ENCODE measurements at regions not wholly inside any gene's neighbourhood (a gene's known extent, or its start where the extent isn't known, plus 50 kb on each side); places are given as distances from the start of the nearest gene placed in this dataset.

GRCh38 chr5:86411596-86411995, 206.1 kb upstream of the COX7C start:
- Histone ChIP-seq H3K36me3 (no peaks in the 10 kb centered on the region), H3K4me3 (no peak overlapping the region), H3K27ac (no peak overlapping the region), H3K27me3 (no peaks in the 10 kb centered on the region), H3K4me1 (ENCODE audit: low read depth) (peaks cover 5% of the 10 kb centered on the region), H3K9me3 (ENCODE audit: low read depth) (no peaks in the 10 kb centered on the region)
- TF ChIP-seq, protein P1, sequence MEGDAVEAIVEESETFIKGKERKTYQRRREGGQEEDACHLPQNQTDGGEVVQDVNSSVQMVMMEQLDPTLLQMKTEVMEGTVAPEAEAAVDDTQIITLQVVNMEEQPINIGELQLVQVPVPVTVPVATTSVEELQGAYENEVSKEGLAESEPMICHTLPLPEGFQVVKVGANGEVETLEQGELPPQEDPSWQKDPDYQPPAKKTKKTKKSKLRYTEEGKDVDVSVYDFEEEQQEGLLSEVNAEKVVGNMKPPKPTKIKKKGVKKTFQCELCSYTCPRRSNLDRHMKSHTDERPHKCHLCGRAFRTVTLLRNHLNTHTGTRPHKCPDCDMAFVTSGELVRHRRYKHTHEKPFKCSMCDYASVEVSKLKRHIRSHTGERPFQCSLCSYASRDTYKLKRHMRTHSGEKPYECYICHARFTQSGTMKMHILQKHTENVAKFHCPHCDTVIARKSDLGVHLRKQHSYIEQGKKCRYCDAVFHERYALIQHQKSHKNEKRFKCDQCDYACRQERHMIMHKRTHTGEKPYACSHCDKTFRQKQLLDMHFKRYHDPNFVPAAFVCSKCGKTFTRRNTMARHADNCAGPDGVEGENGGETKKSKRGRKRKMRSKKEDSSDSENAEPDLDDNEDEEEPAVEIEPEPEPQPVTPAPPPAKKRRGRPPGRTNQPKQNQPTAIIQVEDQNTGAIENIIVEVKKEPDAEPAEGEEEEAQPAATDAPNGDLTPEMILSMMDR (IDR thresholded peaks at IDR 0.05; ENCODE audit: low read depth, low read length) = no peak
- no peak for DNase-seq (ENCODE audit: low read depth in 1 of 2, low spot score in 1 of 2)

DNA sequence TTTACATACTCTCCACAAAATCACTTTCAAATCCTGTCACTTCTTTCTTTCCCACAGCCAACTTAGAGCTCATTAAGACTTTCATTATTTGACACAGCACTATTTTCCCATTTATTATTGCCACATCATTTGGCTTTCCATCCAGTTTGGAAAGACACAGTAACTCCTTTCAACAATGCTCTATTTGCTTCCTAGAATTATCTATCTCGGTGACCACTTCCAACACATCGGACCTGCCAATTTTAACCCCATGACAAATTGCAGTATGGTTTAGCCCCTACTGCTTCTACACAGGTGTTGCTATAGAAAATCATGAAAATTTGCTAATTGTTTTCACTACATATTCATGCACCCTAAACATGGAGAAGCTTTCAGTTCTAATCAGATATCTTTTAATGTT, 190.6 kb upstream of the COX7C start:
- Histone ChIP-seq H3K36me3 (no peaks in the 10 kb centered on the region), H3K27ac (no peak overlapping the region), H3K4me1 (ENCODE audit: low read depth) (no peaks in the 10 kb centered on the region), H3K27me3 (no peaks in the 10 kb centered on the region), H3K4me3 (no peak overlapping the region), H3K9me3 (ENCODE audit: low read depth) (no peaks in the 10 kb centered on the region)
- no peak for DNase-seq (ENCODE audit: low read depth in 1 of 2, low spot score in 1 of 2)
- TF ChIP-seq, protein P1 (IDR thresholded peaks at IDR 0.05; ENCODE audit: low read depth, low read length) = no peak

DNA sequence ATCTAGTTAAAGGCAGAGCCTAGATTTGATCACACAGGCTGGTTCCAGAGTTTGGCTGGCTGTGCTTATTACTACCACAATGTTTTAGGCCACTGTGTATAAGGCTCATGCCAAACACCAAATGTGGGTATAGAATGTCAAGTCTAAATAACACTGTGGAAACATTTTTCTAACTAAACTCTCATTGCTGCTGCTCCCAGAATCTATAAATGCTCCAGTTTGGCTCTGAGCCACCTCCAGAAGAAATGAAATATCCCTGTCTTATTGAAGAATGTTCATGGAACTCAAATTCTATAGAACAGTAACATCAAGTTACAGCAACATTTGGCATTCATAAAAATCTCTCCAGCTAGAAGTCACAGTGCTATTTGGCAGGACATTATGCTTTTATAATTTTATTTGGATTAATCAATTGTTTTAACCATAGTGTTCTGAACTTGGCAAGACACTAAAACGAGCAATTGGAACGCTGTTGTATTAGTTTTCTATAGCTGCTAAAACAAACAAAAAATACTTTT, 178.1 kb upstream of the COX7C start:
- TF ChIP-seq, protein P1 (IDR thresholded peaks at IDR 0.05; ENCODE audit: low read depth, low read length) = no peak
- H3K4me3 ChIP-seq = no peak overlapping the region
- H3K36me3 ChIP-seq = no peaks in the 10 kb centered on the region
- H3K27ac ChIP-seq = no peak overlapping the region
- H3K4me1 ChIP-seq (ENCODE audit: low read depth) = no peaks in the 10 kb centered on the region
- no peak for DNase-seq (ENCODE audit: low read depth in 1 of 2, low spot score in 1 of 2)
- H3K27me3 ChIP-seq = no peaks in the 10 kb centered on the region
- no peaks in the 10 kb centered on the region for H3K9me3 ChIP-seq (ENCODE audit: low read depth)

- no peaks in the 10 kb centered on the region for H3K27me3 ChIP-seq
- DNase-seq (ENCODE audit: low read depth in 1 of 2, low spot score in 1 of 2) = no peak
- no peaks in the 10 kb centered on the region for H3K9me3 ChIP-seq (ENCODE audit: low read depth)
- H3K36me3 ChIP-seq = no peaks in the 10 kb centered on the region
- no peaks in the 10 kb centered on the region for H3K4me1 ChIP-seq (ENCODE audit: low read depth)
- no peak overlapping the region for H3K4me3 ChIP-seq
- H3K27ac ChIP-seq = no peak overlapping the region
- TF ChIP-seq, protein P1 (IDR thresholded peaks at IDR 0.05; ENCODE audit: low read depth, low read length) = no peak
Observed at GRCh38 chr5:86442036-86442745, 175.6 kb upstream of the COX7C start.

GRCh38 chr5:86447362-86447761, 170.4 kb upstream of the COX7C start:
- no peak overlapping the region for H3K27ac ChIP-seq
- H3K4me1 ChIP-seq (ENCODE audit: low read depth) = no peaks in the 10 kb centered on the region
- TF ChIP-seq, protein P1 (IDR thresholded peaks at IDR 0.05; ENCODE audit: low read depth, low read length) = no peak
- no peaks in the 10 kb centered on the region for H3K9me3 ChIP-seq (ENCODE audit: low read depth)
- no peak for DNase-seq (ENCODE audit: low read depth in 1 of 2, low spot score in 1 of 2)
- H3K4me3 ChIP-seq = no peak overlapping the region
- no peaks in the 10 kb centered on the region for H3K36me3 ChIP-seq
- no peaks in the 10 kb centered on the region for H3K27me3 ChIP-seq

Measured in cardiac muscle cell (in vitro differentiated cells and primary cell).